Ascending aorta (tissue), 2 donors: ENCODE measurements at regions not wholly inside any gene's neighbourhood (a gene's known extent, or its start where the extent isn't known, plus 50 kb on each side); places are given as distances from the start of the nearest gene placed in this dataset.

Experiments
- DNase-seq, 2 donors: peaks; one replicate each; pipeline ENCODE4 v3.0.0-alpha.2; 2019; ENCODE audit warnings: low spot score in 2 of 2
- H3K27ac ChIP-seq, 2 donors: fragments of 200-600 bp; sonication (generic); one replicate each; pipeline ENCODE4 v1.5.1; 2016 to 2017; ENCODE audit warnings: mild to moderate bottlenecking in 1 of 2
- H3K27me3 ChIP-seq: fragments of 200-600 bp; sonication (generic); one replicate; pipeline ENCODE4 v1.5.1; 2017
- H3K36me3 ChIP-seq, 2 donors: fragments of 200-600 bp; sonication (generic); one replicate each; pipeline ENCODE4 v1.5.1; 2016
- H3K4me1 ChIP-seq, 2 donors: fragments of 200-600 bp; sonication (generic); one replicate each; pipeline ENCODE4 v1.5.1; 2016 to 2017; ENCODE audit warnings: mild to moderate bottlenecking in 1 of 2
- H3K4me3 ChIP-seq, 2 donors: fragments of 200-600 bp; sonication (generic); one replicate each; pipeline ENCODE4 v1.5.1; 2016 to 2017; ENCODE audit warnings: mild to moderate bottlenecking in 1 of 2
- H3K9me3 ChIP-seq, 2 donors: fragments of 200-600 bp; sonication (generic); one replicate each; pipeline ENCODE4 v1.5.1; 2016
- CTCF ChIP-seq, 3 experiments: fragments of 200-600 bp in 2 of 3; fragments of 450-650 bp in 1 of 3; sonication (generic) in 2 of 3; IDR thresholded peaks; one replicate each; pipeline ENCODE4 v1.5.1; 2016 to 2019; ENCODE audit warnings: antibody characterized with exemption in 3 of 3, mild to moderate bottlenecking in 1 of 3, moderate library complexity in 1 of 3
- intact Hi-C: fragments of 100-400 bp; cut with DNase I; formaldehyde crosslinking; loops from one replicate; pipeline ENCODE4 v1.15.1; 2023

- H3K36me3 ChIP-seq: no peaks in the 10 kb centered on the region
- H3K4me1 ChIP-seq: no peaks in the 10 kb centered on the region
- intact Hi-C loops: no loop called here
- H3K27me3 ChIP-seq: no peaks in the 10 kb centered on the region
- H3K4me3 ChIP-seq: no peak overlapping the region
- no peak for DNase-seq
- H3K9me3 ChIP-seq: no peaks in the 10 kb centered on the region
- no peak overlapping the region for H3K27ac ChIP-seq
- no peak for TF ChIP-seq CTCF (IDR thresholded peaks at IDR 0.05)
Observed at GRCh38 chr4:42816189-42816879, 76.2 kb upstream of the GRXCR1 start.

- H3K9me3 ChIP-seq: no peaks in the 10 kb centered on the region
- no peaks in the 10 kb centered on the region for H3K27me3 ChIP-seq
- no peak overlapping the region for H3K27ac ChIP-seq
- DNase-seq: no peak
- H3K4me1 ChIP-seq: no peaks in the 10 kb centered on the region
- no peaks in the 10 kb centered on the region for H3K36me3 ChIP-seq
- H3K4me3 ChIP-seq: no peak overlapping the region
- intact Hi-C loops: no loop called here
- TF ChIP-seq CTCF (IDR thresholded peaks at IDR 0.05): no peak
Observed at GRCh38 chr4:42809419-42810084, 83.0 kb upstream of the GRXCR1 start.

- H3K27ac ChIP-seq: no peak overlapping the region
- no peaks in the 10 kb centered on the region for H3K27me3 ChIP-seq
- H3K4me3 ChIP-seq: no peak overlapping the region
- no peaks in the 10 kb centered on the region for H3K36me3 ChIP-seq
- no peaks in the 10 kb centered on the region for H3K4me1 ChIP-seq
- DNase-seq: no peak
- no peak for TF ChIP-seq CTCF (IDR thresholded peaks at IDR 0.05)
- H3K9me3 ChIP-seq: peaks cover 8 to 15% of the 10 kb centered on the region in 2 donors
- intact Hi-C loops: no loop called here
Observed at GRCh38 chr4:42806303-42806835, 86.1 kb upstream of the GRXCR1 start.

GRCh38 chr4:42789041-42789567, 103.4 kb upstream of the GRXCR1 start:
- Histone ChIP-seq H3K4me1 (no peaks in the 10 kb centered on the region), H3K36me3 (no peaks in the 10 kb centered on the region), H3K9me3 (no peaks in the 10 kb centered on the region), H3K4me3 (no peak overlapping the region), H3K27me3 (no peaks in the 10 kb centered on the region), H3K27ac (no peak overlapping the region)
- intact Hi-C loops: no loop called here
- TF ChIP-seq CTCF (IDR thresholded peaks at IDR 0.05): no peak
- no peak for DNase-seq

GRCh38 chr4:42787079-42787463, 105.4 kb upstream of the GRXCR1 start:
- no peak overlapping the region for H3K27ac ChIP-seq
- intact Hi-C loops: no loop called here
- H3K27me3 ChIP-seq: no peaks in the 10 kb centered on the region
- no peaks in the 10 kb centered on the region for H3K36me3 ChIP-seq
- H3K4me1 ChIP-seq: no peaks in the 10 kb centered on the region
- no peak for DNase-seq
- TF ChIP-seq CTCF (IDR thresholded peaks at IDR 0.05): no peak
- H3K9me3 ChIP-seq: no peaks in the 10 kb centered on the region
- no peak overlapping the region for H3K4me3 ChIP-seq
